SU-DHL-6 (cell line): ENCODE measurements at regions not wholly inside any gene's neighbourhood (a gene's known extent, or its start where the extent isn't known, plus 50 kb on each side); places are given as distances from the start of the nearest gene placed in this dataset.

Experiments
- H2AFZ ChIP-seq: fragments of 200-600 bp; sonication (generic); 2 replicates; pipeline ENCODE4 v1.6.1; 2014; ENCODE audit warnings: low read depth, mild to moderate bottlenecking, moderate library complexity, mixed read lengths, antibody characterized with exemption, low read length; ENCODE audit not compliant: severe bottlenecking
- H3F3A ChIP-seq: fragments of 200-600 bp; shearing (Covaris generic); 2 replicates; pipeline ENCODE4 v1.6.0; 2016; ENCODE audit warnings: antibody characterized with exemption, mild to moderate bottlenecking; ENCODE audit not compliant: insufficient read depth
- H3K27ac ChIP-seq: fragments of 200-600 bp; sonication (generic); 2 replicates; pipeline ENCODE4 v1.5.1; 2016; ENCODE audit warnings: low read depth, mild to moderate bottlenecking, low read length, moderate library complexity, mixed read lengths
- H3K27me3 ChIP-seq: fragments of 200-600 bp; sonication (generic), shearing (Covaris generic); 2 replicates; pipeline ENCODE4 v1.6.0; 2014; ENCODE audit warnings: mild to moderate bottlenecking, low read length
- H3K36me3 ChIP-seq: fragments of 200-600 bp; sonication (generic); 2 replicates; pipeline ENCODE4 v1.6.1; 2014; ENCODE audit warnings: mild to moderate bottlenecking, low read length, mixed read lengths
- H3K4me2 ChIP-seq: fragments of 300-600, 200-600 bp; shearing (Covaris generic), sonication (generic); 2 replicates; pipeline ENCODE4 v1.6.0; 2014; ENCODE audit warnings: low read length, low read depth, mild to moderate bottlenecking; ENCODE audit not compliant: poor library complexity, severe bottlenecking
- H3K4me3 ChIP-seq: fragments of 200-600 bp; sonication (generic); 2 replicates; pipeline ENCODE4 v1.5.1; 2014; ENCODE audit warnings: antibody characterized with exemption, low read length, mild to moderate bottlenecking, mixed read lengths; ENCODE audit not compliant: insufficient read depth, poor library complexity, severe bottlenecking
- H3K79me2 ChIP-seq: fragments of 200-600 bp; sonication (generic); 2 replicates; pipeline ENCODE4 v1.6.1; 2014; ENCODE audit warnings: mild to moderate bottlenecking, low read length, moderate library complexity; ENCODE audit not compliant: insufficient read depth
- H3K9ac ChIP-seq: fragments of 200-600 bp; sonication (generic); 2 replicates; pipeline ENCODE4 v1.7.0; 2014; ENCODE audit warnings: mild to moderate bottlenecking, low read length
- H3K9me2 ChIP-seq: fragments of 200-600 bp; sonication (generic); replicated peaks from 2 replicates; pipeline ENCODE4 v1.6.1; 2014; ENCODE audit warnings: low read length; ENCODE audit not compliant: insufficient read depth
- H3K9me3 ChIP-seq: fragments of 200-600 bp; sonication (generic); 2 replicates; pipeline ENCODE4 v1.6.1; 2014; ENCODE audit warnings: low read length, mixed read lengths; ENCODE audit not compliant: insufficient read depth
- H4K20me1 ChIP-seq: fragments of 200-600 bp; sonication (generic); 2 replicates; pipeline ENCODE4 v1.6.1; 2014; ENCODE audit warnings: low read depth, mild to moderate bottlenecking, antibody characterized with exemption, low read length, moderate library complexity, mixed read lengths
- EZH2phosphoT487 ChIP-seq: fragments of 200-600 bp; sonication (generic), shearing (Covaris generic); conservative IDR thresholded peaks from 2 replicates; pipeline ENCODE4 v1.6.1; 2018; ENCODE audit warnings: mild to moderate bottlenecking, antibody characterized with exemption, low read length, moderate library complexity, mixed read lengths
- TF ChIP-seq, protein P1 (sequence below): fragments of 200-600 bp; sonication (generic); IDR thresholded peaks from one replicate; pipeline ENCODE4 v1.5.1; 2017; ENCODE audit warnings: antibody characterized with exemption, mild to moderate bottlenecking, low read length, moderate library complexity; ENCODE audit not compliant: insufficient read depth, poor library complexity, severe bottlenecking

DNA sequence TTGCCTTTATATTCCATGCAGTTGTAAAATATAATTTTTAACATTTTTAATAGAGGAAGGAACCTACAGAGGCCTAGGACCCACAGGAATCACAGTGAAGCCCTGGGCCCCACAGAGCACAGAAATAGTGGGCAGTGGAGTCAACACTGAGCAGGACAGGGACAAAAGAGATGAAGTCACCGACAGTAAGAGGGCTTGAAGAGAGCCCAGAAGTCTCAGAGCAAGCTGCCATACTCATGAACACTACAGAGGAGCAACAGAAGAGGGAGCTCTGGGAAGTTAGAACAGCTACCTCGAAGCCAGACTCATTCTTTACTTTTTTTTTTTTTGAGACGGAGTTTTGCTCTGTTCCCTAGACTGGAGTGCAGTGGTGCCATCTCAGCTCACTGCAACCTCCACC, 149.3 kb upstream of the TENM3 start:
- H3K79me2 ChIP-seq: no peaks in the 10 kb centered on the region
- no peaks in the 10 kb centered on the region for H3K36me3 ChIP-seq
- TF ChIP-seq, protein P1, sequence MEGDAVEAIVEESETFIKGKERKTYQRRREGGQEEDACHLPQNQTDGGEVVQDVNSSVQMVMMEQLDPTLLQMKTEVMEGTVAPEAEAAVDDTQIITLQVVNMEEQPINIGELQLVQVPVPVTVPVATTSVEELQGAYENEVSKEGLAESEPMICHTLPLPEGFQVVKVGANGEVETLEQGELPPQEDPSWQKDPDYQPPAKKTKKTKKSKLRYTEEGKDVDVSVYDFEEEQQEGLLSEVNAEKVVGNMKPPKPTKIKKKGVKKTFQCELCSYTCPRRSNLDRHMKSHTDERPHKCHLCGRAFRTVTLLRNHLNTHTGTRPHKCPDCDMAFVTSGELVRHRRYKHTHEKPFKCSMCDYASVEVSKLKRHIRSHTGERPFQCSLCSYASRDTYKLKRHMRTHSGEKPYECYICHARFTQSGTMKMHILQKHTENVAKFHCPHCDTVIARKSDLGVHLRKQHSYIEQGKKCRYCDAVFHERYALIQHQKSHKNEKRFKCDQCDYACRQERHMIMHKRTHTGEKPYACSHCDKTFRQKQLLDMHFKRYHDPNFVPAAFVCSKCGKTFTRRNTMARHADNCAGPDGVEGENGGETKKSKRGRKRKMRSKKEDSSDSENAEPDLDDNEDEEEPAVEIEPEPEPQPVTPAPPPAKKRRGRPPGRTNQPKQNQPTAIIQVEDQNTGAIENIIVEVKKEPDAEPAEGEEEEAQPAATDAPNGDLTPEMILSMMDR: no peak
- TF ChIP-seq EZH2phosphoT487: no peak
- H3K4me3 ChIP-seq: no peak overlapping the region
- no peak overlapping the region for H3K4me2 ChIP-seq
- no peaks in the 10 kb centered on the region for H3K27me3 ChIP-seq
- no peaks in the 10 kb centered on the region for H4K20me1 ChIP-seq
- H3K9me2 ChIP-seq: no peaks in the 10 kb centered on the region
- no peak overlapping the region for H2AFZ ChIP-seq
- no peak overlapping the region for H3K9ac ChIP-seq
- H3F3A ChIP-seq: no peaks in the 10 kb centered on the region
- H3K9me3 ChIP-seq: no peaks in the 10 kb centered on the region
- no peak overlapping the region for H3K27ac ChIP-seq

DNA sequence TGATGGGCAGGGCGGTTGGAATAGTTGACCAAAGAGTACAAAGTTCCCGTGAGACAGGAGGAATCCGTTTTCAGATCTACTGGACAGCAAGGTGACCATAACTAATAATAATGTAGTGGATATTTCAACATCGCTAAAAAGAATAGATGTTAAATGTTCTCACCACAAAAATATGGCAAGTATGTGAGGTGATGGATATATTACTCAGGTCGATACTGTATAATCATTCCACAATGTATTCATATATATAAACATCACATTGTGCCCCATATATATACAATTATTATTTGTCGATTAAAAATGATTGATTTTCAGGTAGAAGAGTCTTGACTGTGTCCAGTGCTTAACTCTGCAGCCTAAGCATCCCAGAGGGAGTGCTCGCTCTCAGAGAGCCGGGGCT, 141.6 kb upstream of the TENM3 start:
- Histone ChIP-seq H4K20me1 (no peaks in the 10 kb centered on the region), H2AFZ (no peak overlapping the region), H3K36me3 (no peaks in the 10 kb centered on the region), H3K4me3 (no peak overlapping the region), H3K79me2 (no peaks in the 10 kb centered on the region), H3K27ac (no peak overlapping the region), H3K4me2 (no peak overlapping the region), H3K9me2 (no peaks in the 10 kb centered on the region), H3K9me3 (no peaks in the 10 kb centered on the region), H3F3A (no peaks in the 10 kb centered on the region), H3K9ac (no peak overlapping the region), H3K27me3 (no peaks in the 10 kb centered on the region)
- no peak for TF ChIP-seq EZH2phosphoT487
- TF ChIP-seq, protein P1: no peak

GRCh38 chr4:182102576-182102975, 140.6 kb upstream of the TENM3 start:
- Histone ChIP-seq H3K9me3 (no peaks in the 10 kb centered on the region), H3K4me3 (no peak overlapping the region), H3K36me3 (no peaks in the 10 kb centered on the region), H4K20me1 (no peaks in the 10 kb centered on the region), H3K27ac (no peak overlapping the region), H3K9me2 (no peaks in the 10 kb centered on the region), H2AFZ (no peak overlapping the region), H3F3A (no peaks in the 10 kb centered on the region), H3K9ac (no peak overlapping the region), H3K27me3 (no peaks in the 10 kb centered on the region), H3K79me2 (no peaks in the 10 kb centered on the region), H3K4me2 (no peak overlapping the region)
- TF ChIP-seq, protein P1: no peak
- TF ChIP-seq EZH2phosphoT487: no peak
